CMK (cell line): ENCODE measurements at regions not wholly inside any gene's neighbourhood (a gene's known extent, or its start where the extent isn't known, plus 50 kb on each side); places are given as distances from the start of the nearest gene placed in this dataset.

Experiments used
- DNase-seq: peaks from one replicate; pipeline ENCODE4 v3.0.0-alpha.2; 2010; ENCODE audit warnings: low read depth

DNA sequence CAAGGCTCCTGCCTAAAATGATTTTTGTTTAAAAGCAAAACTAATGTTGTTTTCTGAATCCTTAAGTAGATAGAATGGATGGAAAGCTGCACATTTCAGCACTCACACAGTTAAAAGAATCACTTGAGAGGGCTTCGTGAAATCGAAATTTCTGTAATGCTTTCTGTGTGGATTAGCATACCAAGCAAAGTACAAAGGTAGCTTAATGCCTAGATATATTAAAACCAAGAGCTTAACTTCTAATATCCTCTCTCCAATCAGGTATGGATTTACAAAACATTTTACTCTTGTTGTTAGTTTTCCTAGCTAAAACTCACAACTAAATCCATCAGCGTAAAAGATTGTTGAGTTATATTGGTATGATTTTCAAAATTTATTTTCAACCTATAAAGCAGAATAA is 378.8 kb upstream of the PRMT6 start:
- DNase-seq = no peak

DNA sequence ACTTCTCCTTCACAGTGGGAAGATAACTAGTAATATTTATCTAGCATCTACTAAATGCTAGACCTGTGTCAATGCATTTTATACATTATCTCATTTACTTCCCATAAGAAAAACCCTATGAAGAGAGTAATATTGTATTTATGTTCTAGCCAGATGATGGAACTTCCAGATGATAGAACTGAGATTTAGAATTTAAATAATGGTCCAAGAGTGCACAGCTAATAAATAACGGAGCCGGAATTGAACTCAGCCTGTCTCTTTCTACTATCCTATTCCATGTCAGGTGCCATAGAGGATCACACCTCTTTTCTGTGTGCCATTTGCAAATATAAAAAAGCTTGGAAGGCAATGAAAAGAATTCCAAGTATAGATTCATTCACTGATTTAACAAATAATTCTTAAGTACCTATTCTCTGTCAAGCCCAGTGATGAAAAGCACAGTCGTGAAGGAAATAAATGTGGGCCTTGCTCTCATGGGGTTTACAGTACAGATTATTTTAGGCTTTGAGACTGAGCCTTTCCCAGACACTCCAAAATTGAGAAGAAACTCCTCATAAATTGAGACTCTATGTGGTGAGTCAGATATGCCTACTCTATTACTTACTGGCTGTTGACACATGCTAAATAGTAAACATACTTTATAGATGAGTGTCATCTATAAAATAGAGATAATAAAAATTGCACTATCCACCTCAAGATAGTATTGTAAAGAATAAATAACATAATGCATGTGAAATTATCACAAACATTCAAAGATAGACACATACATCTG is 378.0 kb upstream of the PRMT6 start:
- DNase-seq = no peak

DNA sequence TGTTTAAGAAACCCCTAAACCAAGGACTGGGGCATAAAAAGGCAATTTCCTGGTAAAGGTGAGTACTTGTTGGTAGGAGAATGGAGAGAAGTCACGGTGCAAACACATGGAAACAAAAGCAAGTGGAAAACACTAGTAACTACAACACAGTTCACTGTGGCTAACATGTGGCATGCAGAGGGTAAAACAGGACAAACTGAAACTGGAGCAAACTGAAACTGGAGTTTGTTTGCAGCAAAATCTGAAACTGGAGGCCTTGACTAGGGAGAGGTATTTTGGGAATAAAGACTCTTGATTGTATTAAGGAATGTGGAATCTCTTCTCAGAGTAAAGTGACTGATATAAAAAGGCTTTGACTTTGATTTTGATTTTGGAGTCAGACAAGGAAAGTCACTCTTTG is 376.3 kb upstream of the PRMT6 start:
- no peak for DNase-seq

DNA sequence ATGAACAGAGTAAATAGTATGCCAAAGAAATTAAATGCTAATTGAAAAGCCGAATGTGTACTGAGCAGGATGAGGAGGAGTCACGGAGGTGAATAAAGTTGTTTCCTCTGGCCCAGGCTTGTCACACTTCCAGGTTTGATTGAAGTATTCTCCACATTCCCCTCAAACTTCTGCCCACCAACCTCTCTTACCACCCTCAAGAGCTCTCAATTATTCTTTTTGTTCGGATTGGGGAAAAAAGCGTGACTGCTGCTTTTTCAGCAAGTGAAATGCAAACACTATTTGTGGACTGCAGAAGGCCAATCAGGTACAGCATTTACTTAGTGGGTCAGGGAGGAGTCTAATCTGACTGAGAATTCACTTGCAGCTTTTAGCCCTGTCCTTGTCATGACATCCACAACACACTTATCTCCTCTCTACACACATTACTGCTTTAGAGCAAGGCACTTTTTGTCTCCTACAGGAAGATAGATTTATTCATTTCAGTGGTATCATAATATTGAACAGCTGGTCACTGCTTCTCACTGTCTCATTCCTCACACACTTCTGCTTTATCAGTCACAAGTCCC is 375.6 kb upstream of the PRMT6 start:
- no peak for DNase-seq

DNA sequence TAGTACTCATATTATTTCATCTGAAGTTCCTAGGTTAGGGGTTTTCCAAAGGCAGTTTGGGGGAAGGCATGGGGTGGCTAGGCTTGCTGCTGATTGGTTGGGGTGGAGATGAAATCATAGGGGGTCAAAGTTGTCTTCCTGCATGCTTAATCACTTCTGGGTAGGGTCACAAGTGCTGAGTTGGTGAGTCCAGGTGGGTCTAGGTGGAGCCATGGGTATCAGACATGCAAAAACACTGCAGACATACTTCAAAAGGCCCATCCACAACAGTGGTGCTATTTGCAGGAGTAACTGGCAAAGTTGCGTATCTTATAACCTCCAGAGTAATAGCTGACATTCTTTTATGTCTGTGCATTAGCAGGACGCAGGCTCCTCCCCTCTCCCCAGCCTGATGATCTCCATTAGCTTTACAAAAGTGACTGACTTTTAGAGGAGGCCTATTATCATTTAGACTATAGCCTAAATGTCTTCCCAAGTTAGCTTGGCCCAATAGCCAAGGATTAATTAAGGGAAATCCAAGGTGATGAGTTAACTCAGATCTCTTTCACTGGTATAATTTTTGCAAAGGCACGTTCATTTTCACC is 374.4 kb upstream of the PRMT6 start:
- no peak for DNase-seq

DNA sequence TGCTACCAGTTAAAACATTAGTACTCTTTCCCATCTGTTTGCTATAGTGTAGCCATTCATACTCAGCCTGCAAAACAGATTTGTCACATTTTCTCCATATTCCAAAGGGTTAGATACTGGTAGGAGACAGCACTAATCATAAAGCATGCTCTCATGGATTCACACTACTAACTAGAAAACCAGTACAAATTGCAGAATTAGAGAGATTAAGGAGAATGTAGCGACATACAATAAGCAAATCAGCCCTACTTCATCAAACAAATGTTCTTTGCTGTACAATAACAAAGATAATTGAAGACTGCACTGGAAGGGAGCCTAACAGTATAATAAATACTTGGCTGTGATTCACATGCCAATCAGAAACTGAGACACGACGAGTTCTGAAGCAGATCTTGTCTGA is 368.0 kb upstream of the PRMT6 start:
- DNase-seq = no peak

DNA sequence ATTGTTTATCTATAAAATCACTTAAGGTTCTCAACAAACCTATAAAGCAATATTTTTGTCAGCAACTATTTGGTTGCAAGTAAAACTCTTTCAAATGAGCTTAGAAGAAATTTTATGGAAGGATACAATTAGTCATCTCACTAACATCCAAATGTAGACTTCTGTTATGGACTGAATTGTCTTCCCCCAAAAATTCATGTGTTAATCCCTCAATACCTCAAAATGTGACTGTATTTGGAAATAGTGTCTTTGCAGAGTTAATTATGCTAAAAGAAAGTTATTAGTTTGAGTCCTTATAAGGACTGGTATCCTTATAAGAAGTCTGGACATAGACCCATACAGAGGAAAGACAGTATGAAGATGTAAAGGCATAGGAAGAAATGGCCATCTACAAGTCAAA is 357.8 kb upstream of the PRMT6 start:
- DNase-seq = no peak

DNA sequence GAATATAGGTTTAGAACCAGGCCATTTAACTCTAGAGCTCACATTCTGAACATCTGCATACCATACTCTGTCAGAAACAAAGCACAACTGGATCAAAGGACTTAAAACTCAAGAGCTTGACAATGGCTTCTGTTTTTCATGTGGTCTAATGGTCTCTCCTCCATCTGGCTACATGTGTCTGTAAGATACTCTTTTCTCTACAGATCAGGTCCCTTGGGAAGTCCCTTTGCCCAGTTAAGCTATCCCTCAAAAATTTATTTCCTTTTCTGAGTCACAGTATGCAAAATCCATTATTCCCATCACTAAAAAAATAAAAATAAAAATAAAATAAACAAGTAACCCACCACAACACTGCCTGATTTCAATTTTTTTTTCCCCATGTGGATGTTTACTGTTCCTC is 357.0 kb upstream of the PRMT6 start:
- no peak for DNase-seq

DNA sequence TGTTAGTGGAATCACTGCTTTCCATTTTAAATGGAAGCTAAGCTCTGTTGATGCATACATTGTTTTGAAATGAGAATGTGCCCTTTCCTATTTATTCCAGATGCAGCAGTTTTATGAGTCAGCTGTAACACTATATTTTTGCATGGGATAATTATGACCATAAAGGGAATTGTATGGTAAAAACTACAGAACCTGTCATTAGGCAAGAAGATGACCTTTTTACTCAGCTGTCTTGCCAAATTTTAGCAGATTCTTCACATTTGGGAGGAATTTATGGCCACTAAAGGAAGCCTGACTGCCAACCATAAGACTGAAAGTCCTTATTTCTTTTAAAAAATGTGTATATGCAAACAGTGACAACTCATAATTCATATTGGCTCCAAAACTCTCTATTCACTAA is 356.3 kb upstream of the PRMT6 start:
- no peak for DNase-seq

DNA sequence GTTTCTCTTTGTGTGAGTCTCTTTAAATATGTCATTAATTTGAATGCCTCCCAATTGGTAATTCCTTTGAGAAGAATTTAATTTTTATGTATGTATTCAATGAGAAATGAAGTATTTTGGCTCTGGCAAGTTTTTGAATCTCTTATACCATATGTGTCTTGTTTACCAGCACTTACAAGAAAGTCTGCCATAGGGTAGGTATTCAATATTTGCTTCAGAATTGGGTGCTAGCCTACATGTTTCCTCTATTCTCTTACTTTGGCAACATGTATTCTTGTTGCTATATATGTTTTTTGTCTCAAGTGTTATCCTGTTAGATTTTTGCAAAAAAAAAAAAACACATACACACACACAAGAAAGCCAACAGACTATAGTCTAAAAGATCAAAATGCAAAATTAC is 350.5 kb upstream of the PRMT6 start:
- DNase-seq = no peak

DNA sequence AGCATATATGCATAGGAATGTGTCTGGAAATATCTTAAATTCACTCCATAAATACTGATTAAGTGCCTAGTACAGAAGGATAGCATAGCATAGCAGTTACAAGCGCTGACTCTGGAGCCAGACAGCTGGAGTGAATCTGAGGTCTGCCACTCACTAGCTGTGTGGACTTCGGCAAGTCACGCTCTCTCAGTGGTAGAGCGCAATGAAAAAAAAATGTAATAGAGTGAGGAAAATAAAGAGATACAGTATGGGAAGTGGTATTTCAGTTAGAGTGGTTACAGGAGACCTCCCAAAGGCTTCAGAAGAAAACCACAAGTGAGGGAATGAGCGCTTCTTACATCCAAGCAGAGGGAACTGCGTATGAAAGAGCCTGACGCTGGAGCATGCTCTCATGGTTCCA is 338.9 kb upstream of the PRMT6 start:
- no peak for DNase-seq

DNA sequence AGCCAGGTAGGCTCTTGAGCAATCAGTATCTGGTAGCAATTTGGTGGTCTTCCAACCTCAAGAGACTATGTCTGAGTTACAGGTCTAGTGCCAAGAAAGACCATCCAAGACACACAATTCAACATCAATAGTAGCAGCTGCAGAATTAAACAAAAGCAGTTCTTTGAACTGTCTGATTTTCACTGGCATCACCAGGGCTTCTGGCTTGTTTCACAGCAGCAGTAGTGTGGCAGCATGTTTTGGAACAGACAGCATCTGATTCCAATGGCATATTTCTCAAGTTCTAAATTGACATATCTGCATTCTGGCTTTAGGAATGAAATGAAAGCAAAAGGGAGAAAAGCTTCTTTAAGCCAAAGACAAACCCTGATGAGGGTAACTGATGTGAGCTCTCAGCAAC is 334.7 kb upstream of the PRMT6 start:
- no peak for DNase-seq

DNA sequence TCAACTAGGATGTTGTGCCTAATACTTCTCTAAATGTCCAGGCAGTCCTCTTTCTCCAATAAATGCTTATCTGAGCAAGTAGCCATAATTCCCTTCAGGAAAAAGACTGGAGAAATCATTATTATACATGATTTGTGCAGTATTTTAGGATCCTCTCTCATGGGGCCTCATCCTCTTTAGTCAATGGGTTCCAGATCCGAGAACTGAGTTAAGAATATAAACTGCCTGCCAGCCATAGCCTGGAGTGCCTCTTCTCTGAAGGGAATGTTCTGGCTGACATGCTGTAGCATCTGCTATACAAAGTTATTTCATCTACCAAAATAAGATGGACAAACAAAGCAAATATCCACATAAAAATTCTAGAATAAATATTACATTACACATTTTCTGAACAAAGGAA is 334.0 kb upstream of the PRMT6 start:
- no peak for DNase-seq

DNA sequence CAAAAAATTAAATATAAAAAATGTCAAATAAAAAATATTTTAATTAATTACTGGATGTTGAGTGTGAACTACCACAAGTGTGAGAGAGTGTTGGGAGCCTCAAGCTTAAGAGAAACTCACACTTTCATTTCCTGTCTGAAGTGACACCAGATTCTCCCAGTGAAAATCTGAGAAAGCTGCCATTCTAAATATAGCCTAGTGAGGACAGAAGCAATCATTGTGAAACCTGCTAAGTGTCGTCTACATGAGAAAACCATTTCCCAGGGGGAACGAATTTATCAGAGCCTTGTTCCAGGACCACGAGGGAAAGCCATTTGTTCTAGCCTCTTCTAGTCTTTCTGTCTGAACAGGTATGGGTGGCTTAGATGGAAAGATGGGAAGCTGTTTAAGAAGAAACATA is 329.3 kb upstream of the PRMT6 start:
- no peak for DNase-seq

DNA sequence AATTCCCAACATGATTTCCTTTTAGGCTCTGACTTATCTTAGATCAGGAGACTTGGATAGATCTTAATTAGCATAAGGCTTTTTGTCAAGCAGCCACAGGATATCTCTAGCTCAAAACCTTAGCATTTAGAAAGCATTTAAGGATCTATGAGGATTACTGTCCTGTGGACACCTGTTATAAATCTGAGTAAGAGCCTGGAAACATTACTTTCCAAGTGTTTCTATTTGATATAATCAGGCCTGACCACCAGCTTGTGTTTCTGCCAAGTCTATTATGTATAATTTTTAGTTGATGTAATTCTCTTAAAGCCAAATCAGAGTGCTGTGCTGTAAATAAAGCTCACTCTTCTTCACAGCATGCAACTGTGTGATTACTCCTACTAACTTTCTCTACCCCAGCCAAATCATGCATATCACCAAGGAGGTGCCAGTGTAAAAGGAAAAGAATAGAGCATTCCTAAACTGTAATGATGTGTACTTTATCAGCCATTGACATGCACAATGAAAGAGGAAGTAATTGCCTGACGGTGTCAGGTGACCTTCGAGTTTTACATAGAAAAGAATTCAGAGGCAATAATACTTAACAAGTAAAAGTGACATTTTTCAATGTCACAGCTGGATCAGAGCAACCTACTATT is 309.9 kb upstream of the PRMT6 start:
- no peak for DNase-seq

DNA sequence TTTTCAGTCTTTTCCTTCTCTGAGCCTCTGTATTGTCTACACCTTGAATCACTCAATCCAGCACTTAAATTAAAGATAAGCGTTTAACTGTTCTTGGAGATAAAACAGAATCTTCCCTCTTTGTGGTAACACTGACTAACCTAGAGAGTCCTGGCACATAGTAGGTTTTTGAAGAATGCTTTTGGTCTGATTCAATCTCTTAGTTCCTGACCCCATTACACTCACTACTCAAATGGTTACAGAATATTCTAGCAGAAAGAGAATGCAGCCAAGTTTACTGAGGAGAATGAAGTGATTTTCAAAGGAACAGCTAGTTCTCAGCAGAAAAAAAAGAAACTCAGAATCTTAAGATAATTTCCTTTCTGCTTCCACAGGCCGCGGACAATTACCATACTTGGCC is 309.2 kb upstream of the PRMT6 start:
- no peak for DNase-seq

DNA sequence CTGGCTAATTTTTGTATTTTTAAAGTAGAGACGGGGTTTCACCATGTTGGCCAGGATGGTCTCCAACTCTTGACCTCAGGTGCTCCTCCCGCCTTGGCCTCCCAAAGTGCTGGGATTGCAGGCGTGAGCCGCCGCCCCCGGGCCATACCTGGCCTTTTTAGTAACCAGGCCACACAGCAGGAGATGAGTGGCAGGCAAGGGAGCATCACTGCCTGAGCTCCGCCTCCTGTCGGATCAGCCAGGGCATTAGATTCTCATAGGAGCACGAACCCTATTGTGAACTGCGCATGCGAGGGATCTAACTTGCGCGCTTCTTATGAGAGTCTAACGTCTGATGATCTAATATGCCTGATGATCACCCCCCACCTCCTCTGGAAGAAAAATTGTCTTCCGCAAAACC is 308.7 kb upstream of the PRMT6 start:
- DNase-seq = no peak

DNA sequence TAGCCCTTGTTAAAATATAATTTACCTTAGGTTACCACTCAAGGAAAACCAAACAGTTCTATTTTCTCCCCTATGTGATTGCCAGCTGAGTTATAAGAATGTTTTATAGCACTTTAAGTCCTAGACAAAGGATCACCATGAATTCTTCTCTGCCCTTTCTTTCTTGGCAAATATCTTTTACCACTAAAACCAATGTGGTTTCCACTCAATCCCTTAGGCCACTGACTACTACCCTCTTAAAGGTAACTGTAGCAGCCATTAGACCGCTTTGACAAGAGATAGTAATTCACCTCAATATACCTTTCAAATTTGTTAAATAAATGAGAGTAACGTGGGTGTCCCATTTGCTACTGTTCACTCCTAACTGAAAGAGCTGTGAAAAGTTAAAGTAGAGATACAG is 307.9 kb upstream of the PRMT6 start:
- DNase-seq = no peak

DNA sequence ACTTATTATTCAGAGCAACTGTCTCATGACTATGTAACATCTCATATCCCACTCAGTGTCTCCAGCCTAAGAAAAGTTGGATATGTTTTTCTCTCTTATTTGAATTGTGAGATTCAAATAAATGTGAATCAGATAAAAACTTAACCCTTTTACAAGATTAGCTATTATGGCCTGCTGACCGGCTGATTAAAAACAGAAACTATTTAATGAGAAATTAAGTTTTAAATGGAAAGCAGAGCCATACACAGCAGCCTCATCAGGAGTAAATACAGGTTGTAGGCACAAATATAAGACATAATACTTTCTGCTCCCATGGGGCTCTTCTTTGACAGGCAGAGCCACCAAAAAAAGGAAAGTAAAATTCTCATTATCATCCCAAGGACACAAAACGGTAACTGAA is 307.0 kb upstream of the PRMT6 start:
- DNase-seq = no peak

DNA sequence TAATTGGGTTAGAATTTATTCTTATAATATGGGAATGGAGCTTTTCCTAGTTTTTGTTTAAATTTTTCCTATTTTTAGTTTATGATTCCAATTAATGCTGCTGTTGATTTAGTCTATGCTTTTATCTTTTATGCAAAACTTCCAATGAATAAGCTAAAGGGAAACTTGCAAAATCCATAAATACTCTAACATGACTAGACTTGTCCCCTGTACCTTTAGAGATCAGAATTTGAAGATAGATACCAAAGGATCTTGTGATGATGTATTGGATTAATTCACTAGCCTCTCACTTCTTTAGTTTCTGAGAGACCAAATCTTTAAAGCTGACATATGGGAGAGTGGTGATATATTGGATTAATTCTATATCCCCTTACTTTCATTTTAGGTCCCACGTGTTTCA is 306.6 kb upstream of the PRMT6 start:
- DNase-seq = no peak

DNA sequence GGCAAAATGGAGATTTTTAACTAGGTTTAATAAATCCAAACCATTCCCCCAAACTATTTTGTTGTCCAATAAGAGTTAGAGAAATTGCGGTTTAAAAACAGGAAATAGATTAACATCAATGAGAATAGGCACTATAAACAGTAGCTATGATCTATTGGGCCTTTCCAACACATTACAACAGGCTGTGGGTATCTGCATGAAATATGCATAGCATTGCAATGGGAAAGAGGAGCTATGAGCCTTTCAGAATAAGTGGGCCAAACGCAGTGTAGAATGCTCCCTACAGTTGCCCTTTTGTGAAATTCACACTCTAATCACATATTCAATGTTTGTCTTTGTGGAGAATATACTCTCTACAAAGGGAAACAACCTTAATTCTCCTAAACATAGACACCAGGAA is 305.5 kb upstream of the PRMT6 start:
- no peak for DNase-seq

DNA sequence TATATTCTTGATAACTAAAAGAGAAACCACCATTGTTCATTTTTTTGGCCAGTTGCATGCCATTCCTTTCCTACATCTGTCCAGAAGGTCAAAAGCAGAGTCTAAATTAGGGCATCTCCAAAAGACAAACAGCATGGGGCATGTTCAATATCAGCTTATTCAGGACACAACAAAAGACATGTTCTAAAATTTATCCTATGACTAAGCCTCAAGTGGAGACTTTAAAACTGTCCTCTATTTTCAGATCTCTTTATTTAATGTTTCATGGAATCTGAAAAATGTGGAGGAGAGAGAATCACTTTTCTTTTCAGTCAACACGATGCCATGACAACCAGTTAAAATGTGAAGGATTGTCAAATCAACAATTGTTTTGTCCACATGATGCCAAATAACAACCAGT is 303.4 kb upstream of the PRMT6 start:
- no peak for DNase-seq

DNA sequence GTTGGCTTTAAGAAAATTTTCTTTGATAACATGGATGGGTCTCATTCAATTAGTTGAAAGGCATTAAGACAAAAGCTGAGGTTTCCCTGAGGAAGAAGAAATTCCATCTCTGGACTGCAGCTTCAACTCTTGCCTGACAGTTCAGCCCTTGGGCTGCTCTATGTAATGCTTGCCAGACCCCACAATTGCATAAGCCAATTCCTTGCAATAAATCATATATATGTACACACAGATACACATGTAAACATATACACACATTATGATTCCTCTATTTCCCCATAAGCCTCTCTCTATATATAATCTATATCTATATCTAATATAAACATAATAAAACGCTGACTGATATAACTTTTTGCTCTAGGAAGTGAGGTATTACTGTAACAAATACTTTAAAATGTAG is 301.5 kb upstream of the PRMT6 start:
- DNase-seq = no peak
